Nephron progenitor cell (in vitro differentiated cells): ENCODE measurements at regions not wholly inside any gene's neighbourhood (a gene's known extent, or its start where the extent isn't known, plus 50 kb on each side); places are given as distances from the start of the nearest gene placed in this dataset.

Experiments used
- DNase-seq: peaks from one replicate; pipeline ENCODE4 v3.0.0; 2021
- H3K27ac Mint-ChIP-seq: 2 replicates; pipeline ENCODE4 v1.8.0; 2021; ENCODE audit warnings: mild to moderate bottlenecking, moderate library complexity, mixed read lengths
- H3K27me3 Mint-ChIP-seq: 2 replicates; pipeline ENCODE4 v1.8.0; 2021; ENCODE audit warnings: mild to moderate bottlenecking, low read depth, mixed read lengths; ENCODE audit not compliant: poor library complexity
- H3K36me3 Mint-ChIP-seq: 2 replicates; pipeline ENCODE4 v1.8.0; 2021; ENCODE audit warnings: low read depth, mixed read lengths
- H3K4me1 Mint-ChIP-seq: 2 replicates; pipeline ENCODE4 v1.8.0; 2021; ENCODE audit warnings: mixed read lengths
- H3K4me3 Mint-ChIP-seq: 2 replicates; pipeline ENCODE4 v1.8.0; 2021; ENCODE audit warnings: mild to moderate bottlenecking, moderate library complexity, mixed read lengths
- H3K9me3 Mint-ChIP-seq: 2 replicates; pipeline ENCODE4 v1.8.0; 2021; ENCODE audit warnings: mild to moderate bottlenecking, moderate library complexity, mixed read lengths
- TF ChIP-seq, protein P1 (sequence below): fragments of 200-600 bp; sonication (generic); IDR thresholded peaks from 2 replicates; pipeline ENCODE4 v1.5.0; 2021; ENCODE audit warnings: antibody characterized with exemption

DNA sequence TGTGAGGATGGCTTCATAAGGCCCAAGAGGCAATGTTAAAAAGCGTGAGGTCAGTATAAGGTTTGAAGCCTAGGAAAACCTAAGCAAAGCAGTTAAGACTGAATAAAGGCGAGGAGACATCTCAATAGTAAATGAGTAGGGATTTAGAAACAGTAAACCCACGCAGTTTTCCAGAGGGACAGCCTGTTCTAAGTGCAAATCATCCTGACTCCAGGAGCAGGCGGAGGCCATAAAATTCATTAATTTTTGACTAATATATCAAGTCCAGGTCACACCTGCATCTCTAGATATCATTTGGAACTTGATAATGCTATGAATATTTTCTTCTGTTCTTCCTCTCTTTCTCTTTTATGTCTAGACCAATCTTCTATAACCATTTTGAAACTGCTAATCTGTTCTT, 597.0 kb upstream of the RGS18 start:
- TF ChIP-seq, protein P1, sequence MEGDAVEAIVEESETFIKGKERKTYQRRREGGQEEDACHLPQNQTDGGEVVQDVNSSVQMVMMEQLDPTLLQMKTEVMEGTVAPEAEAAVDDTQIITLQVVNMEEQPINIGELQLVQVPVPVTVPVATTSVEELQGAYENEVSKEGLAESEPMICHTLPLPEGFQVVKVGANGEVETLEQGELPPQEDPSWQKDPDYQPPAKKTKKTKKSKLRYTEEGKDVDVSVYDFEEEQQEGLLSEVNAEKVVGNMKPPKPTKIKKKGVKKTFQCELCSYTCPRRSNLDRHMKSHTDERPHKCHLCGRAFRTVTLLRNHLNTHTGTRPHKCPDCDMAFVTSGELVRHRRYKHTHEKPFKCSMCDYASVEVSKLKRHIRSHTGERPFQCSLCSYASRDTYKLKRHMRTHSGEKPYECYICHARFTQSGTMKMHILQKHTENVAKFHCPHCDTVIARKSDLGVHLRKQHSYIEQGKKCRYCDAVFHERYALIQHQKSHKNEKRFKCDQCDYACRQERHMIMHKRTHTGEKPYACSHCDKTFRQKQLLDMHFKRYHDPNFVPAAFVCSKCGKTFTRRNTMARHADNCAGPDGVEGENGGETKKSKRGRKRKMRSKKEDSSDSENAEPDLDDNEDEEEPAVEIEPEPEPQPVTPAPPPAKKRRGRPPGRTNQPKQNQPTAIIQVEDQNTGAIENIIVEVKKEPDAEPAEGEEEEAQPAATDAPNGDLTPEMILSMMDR: no peak

DNA sequence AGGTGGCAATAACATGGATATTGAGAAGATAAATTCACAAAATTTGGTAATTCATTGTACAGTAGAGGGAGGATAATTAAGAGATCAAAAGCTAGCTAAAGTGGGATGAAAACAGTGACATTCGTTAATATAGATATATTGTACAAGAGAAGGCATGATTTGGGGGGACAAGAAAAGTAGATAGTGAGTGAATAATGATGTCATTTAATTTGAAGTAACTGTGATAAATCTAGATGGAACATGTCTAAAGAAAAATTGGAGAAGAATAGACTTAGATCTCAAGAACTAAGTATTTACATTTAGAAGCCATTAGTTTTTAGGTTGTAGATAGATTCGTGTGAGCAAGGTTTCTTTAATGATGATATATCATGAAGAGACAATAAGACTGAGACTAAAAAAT, 594.0 kb upstream of the RGS18 start:
- H3K4me1 Mint-ChIP-seq: peaks cover 6% of the 10 kb centered on the region
- no peak for DNase-seq
- no peaks in the 10 kb centered on the region for H3K27me3 Mint-ChIP-seq
- no peak overlapping the region for H3K4me3 Mint-ChIP-seq
- H3K36me3 Mint-ChIP-seq: no peaks in the 10 kb centered on the region
- H3K9me3 Mint-ChIP-seq: no peaks in the 10 kb centered on the region
- TF ChIP-seq, protein P1: no peak
- H3K27ac Mint-ChIP-seq: no peak overlapping the region

More for the DNA sequence above, 597.0 kb upstream of the RGS18 start:
- H3K27me3 Mint-ChIP-seq: no peaks in the 10 kb centered on the region
- H3K9me3 Mint-ChIP-seq: no peaks in the 10 kb centered on the region
- H3K4me3 Mint-ChIP-seq: no peak overlapping the region
- H3K4me1 Mint-ChIP-seq: peaks cover 6% of the 10 kb centered on the region
- no peak for DNase-seq
- no peak overlapping the region for H3K27ac Mint-ChIP-seq
- no peaks in the 10 kb centered on the region for H3K36me3 Mint-ChIP-seq

DNA sequence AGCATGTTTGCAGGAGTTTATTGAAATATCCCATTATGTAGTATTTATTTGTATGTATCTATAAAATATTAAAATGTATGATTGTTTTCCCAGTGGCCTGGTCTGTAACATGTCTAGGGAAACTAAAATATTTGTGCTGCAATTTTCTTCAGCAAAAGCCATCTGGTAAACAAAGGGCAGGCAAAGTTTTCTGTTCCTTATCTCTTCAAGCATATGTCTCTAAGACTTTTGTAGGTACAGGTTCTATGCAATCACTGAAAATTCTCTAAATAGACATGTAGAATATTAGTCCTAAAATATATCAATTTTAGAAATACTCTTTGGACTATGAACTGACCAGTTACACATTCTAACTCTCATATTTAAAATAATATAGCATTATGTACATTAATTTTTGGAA, 585.8 kb upstream of the RGS18 start:
- no peaks in the 10 kb centered on the region for H3K36me3 Mint-ChIP-seq
- H3K9me3 Mint-ChIP-seq: no peaks in the 10 kb centered on the region
- no peak overlapping the region for H3K4me3 Mint-ChIP-seq
- H3K27me3 Mint-ChIP-seq: no peaks in the 10 kb centered on the region
- no peaks in the 10 kb centered on the region for H3K4me1 Mint-ChIP-seq
- TF ChIP-seq, protein P1: no peak
- no peak overlapping the region for H3K27ac Mint-ChIP-seq
- DNase-seq: no peak

DNA sequence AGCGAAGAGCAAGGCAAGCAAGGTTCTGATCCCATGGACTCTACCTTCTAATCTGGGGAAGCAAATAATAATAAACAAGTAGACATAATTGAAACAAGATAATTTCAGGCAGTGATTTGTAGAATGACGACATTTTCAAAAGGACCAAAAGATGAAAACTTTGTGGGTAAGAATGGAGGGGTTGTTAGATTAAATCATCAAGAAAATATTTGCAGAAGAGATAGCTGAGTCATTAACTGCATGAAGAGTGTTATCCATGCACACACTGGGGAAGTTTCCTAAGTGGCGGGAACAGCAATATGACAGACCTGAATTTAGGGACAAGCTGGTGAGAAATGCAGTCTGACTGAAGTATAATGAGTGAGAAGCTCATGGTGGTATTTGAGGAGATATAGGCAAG, 583.1 kb upstream of the RGS18 start:
- no peak overlapping the region for H3K27ac Mint-ChIP-seq
- no peaks in the 10 kb centered on the region for H3K9me3 Mint-ChIP-seq
- H3K4me3 Mint-ChIP-seq: no peak overlapping the region
- no peaks in the 10 kb centered on the region for H3K4me1 Mint-ChIP-seq
- TF ChIP-seq, protein P1: no peak
- H3K36me3 Mint-ChIP-seq: no peaks in the 10 kb centered on the region
- H3K27me3 Mint-ChIP-seq: no peaks in the 10 kb centered on the region
- no peak for DNase-seq

DNA sequence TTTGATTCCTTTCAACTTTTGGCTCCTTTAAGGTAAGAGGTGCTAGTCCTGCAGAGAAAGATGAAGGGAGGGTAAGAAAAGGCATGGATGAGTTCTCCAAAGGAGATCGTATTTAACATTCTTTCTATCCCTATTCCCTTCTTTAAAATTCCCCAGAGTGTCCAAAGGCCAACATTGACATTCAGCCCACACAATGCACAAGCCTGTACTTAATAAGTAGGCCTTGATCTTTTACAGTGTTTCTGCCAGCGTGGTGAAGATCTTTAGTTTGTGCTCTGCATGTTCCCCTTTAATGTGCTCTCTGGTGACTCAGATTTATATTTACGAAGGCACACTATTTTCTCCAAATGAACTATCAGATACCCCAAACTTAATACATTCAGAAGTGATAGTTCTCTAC, 582.5 kb upstream of the RGS18 start:
- Mint-ChIP-seq H3K27me3 (no peaks in the 10 kb centered on the region), H3K4me1 (no peaks in the 10 kb centered on the region), H3K9me3 (no peaks in the 10 kb centered on the region), H3K27ac (no peak overlapping the region), H3K4me3 (no peak overlapping the region), H3K36me3 (no peaks in the 10 kb centered on the region)
- TF ChIP-seq, protein P1: no peak
- DNase-seq: no peak

DNA sequence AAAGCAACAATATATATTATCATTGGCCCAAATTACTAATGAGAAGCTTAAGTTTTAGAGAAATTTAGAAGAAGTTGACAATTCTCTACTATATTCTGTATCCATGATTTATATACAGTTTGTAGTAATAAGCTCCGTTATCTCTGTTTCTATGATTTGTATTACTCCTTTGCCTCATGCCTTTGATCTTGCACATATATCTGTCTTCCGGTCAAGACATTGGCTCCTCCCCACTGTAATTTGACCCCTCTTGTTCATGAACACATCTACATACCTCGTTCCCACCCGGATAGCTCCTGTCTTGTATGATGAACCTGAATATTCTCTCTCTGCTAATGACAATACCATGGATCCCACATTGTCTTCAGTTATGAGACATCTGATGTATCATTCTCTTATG, 581.0 kb upstream of the RGS18 start:
- no peaks in the 10 kb centered on the region for H3K36me3 Mint-ChIP-seq
- DNase-seq: no peak
- H3K4me3 Mint-ChIP-seq: no peak overlapping the region
- TF ChIP-seq, protein P1: no peak
- no peak overlapping the region for H3K27ac Mint-ChIP-seq
- H3K27me3 Mint-ChIP-seq: no peaks in the 10 kb centered on the region
- H3K4me1 Mint-ChIP-seq: no peaks in the 10 kb centered on the region
- H3K9me3 Mint-ChIP-seq: no peaks in the 10 kb centered on the region
